ENCODE measurements at regions not wholly inside any gene's neighbourhood (a gene's known extent, or its start where the extent isn't known, plus 50 kb on each side); places are given as distances from the start of the nearest gene placed in this dataset.

GRCh38 chr3:43786102-43786501 is 95.4 kb downstream of the ABHD5 start:
- no peak overlapping the region for H3K27ac Mint-ChIP-seq
- Histone ChIP-seq H3K36me3 (ENCODE audit: control insufficient read depth, insufficient read depth, low read length) (no peaks in the 10 kb centered on the region), H3K27me3 (ENCODE audit: control insufficient read depth, insufficient read depth, low read length, poor library complexity, severe bottlenecking) (peaks cover 6% of the 10 kb centered on the region), H3K4me1 (ENCODE audit: control insufficient read depth, insufficient read depth, low read length) (peaks cover 17% of the 10 kb centered on the region), H3K9ac (ENCODE audit: extremely low read depth, low read length, poor library complexity, severe bottlenecking) (no peak overlapping the region), H3K27ac (ENCODE audit: low read depth, low read length) (no peak overlapping the region), H3K4me3 (ENCODE audit: low read length) (no peak overlapping the region), H3K9me3 (ENCODE audit: control insufficient read depth, low read length) (no peaks in the 10 kb centered on the region)
- DNase-seq: peak; percentile 18
- no peak overlapping the region for H3K4me3 Mint-ChIP-seq
- peaks cover 15% of the 10 kb centered on the region for H3K4me1 Mint-ChIP-seq
- 85 to 89% methylated on average over 3 of the region's 3 CpGs for WGBS, 2 experiments (ENCODE audit: insufficient coverage in 1 of 2, insufficient read length in 1 of 2)
- no peaks in the 10 kb centered on the region for H3K9me3 Mint-ChIP-seq
- no peaks in the 10 kb centered on the region for H3K36me3 Mint-ChIP-seq (ENCODE audit: low read depth)
- peaks cover 25% of the 10 kb centered on the region for H3K27me3 Mint-ChIP-seq (ENCODE audit: insufficient read depth)
- TF ChIP-seq CTCF (conservative IDR thresholded peaks at IDR 0.05): no peak

GRCh38 chr3:43786526-43787305 is 96.0 kb downstream of the ABHD5 start:
- Histone ChIP-seq H3K36me3 (ENCODE audit: control insufficient read depth, insufficient read depth, low read length) (no peaks in the 10 kb centered on the region), H3K4me1 (ENCODE audit: control insufficient read depth, insufficient read depth, low read length) (peaks cover 17% of the 10 kb centered on the region), H3K9ac (ENCODE audit: extremely low read depth, low read length, poor library complexity, severe bottlenecking) (no peak overlapping the region), H3K4me3 (ENCODE audit: low read length) (no peak overlapping the region), H3K9me3 (ENCODE audit: control insufficient read depth, low read length) (no peaks in the 10 kb centered on the region), H3K27me3 (ENCODE audit: control insufficient read depth, insufficient read depth, low read length, poor library complexity, severe bottlenecking) (peaks cover 12% of the 10 kb centered on the region), H3K27ac (ENCODE audit: low read depth, low read length) (no peak overlapping the region)
- no peak overlapping the region for H3K27ac Mint-ChIP-seq
- H3K27me3 Mint-ChIP-seq (ENCODE audit: insufficient read depth): peaks cover 30% of the 10 kb centered on the region
- no peak for TF ChIP-seq CTCF (conservative IDR thresholded peaks at IDR 0.05)
- no peak overlapping the region for H3K4me3 Mint-ChIP-seq
- no peaks in the 10 kb centered on the region for H3K36me3 Mint-ChIP-seq (ENCODE audit: low read depth)
- no peaks in the 10 kb centered on the region for H3K9me3 Mint-ChIP-seq
- H3K4me1 Mint-ChIP-seq: peaks cover 14% of the 10 kb centered on the region
- 94 to 98% methylated on average over 6 to 9 of the region's 9 CpGs for WGBS, 2 experiments (ENCODE audit: insufficient coverage in 1 of 2, insufficient read length in 1 of 2)
- peak; percentile 32 for DNase-seq

GRCh38 chr3:43787330-43787729 is 96.6 kb downstream of the ABHD5 start:
- H3K4me1 ChIP-seq (ENCODE audit: control insufficient read depth, insufficient read depth, low read length): peaks cover 17% of the 10 kb centered on the region
- DNase-seq: peak; percentile 24
- H3K9me3 Mint-ChIP-seq: no peaks in the 10 kb centered on the region
- H3K36me3 ChIP-seq (ENCODE audit: control insufficient read depth, insufficient read depth, low read length): no peaks in the 10 kb centered on the region
- H3K27me3 Mint-ChIP-seq (ENCODE audit: insufficient read depth): peaks cover 30% of the 10 kb centered on the region
- TF ChIP-seq CTCF (conservative IDR thresholded peaks at IDR 0.05): no peak
- peaks cover 11% of the 10 kb centered on the region for H3K4me1 Mint-ChIP-seq
- H3K9ac ChIP-seq (ENCODE audit: extremely low read depth, low read length, poor library complexity, severe bottlenecking): no peak overlapping the region
- H3K27ac ChIP-seq (ENCODE audit: low read depth, low read length): no peak overlapping the region
- H3K4me3 ChIP-seq (ENCODE audit: low read length): no peak overlapping the region
- no peak overlapping the region for H3K27ac Mint-ChIP-seq
- H3K36me3 Mint-ChIP-seq (ENCODE audit: low read depth): no peaks in the 10 kb centered on the region
- H3K27me3 ChIP-seq (ENCODE audit: control insufficient read depth, insufficient read depth, low read length, poor library complexity, severe bottlenecking): peaks cover 16% of the 10 kb centered on the region
- no peaks in the 10 kb centered on the region for H3K9me3 ChIP-seq (ENCODE audit: control insufficient read depth, low read length)
- H3K4me3 Mint-ChIP-seq: no peak overlapping the region
- WGBS, 2 experiments (ENCODE audit: insufficient coverage in 1 of 2, insufficient read length in 1 of 2): 97% methylated on average over 3 of the region's 3 CpGs; no CpG with 5 or more reads in 1 of the 2 experiments
